Stimulated activated CD8-positive, alpha-beta memory T cell treated with anti-CD3 and anti-CD28 coated beads, Interleukin-12 subunit alpha, Interleukin-12 subunit beta, amount 100 ng/mL, for 24 hours (primary cell): ENCODE measurements at regions not wholly inside any gene's neighbourhood (a gene's known extent, or its start where the extent isn't known, plus 50 kb on each side); places are given as distances from the start of the nearest gene placed in this dataset.

ENCODE experiments used
- DNase-seq: peaks from one replicate; pipeline ENCODE4 v3.0.0-alpha.2; 2020; ENCODE audit errors: extremely low read depth

DNA sequence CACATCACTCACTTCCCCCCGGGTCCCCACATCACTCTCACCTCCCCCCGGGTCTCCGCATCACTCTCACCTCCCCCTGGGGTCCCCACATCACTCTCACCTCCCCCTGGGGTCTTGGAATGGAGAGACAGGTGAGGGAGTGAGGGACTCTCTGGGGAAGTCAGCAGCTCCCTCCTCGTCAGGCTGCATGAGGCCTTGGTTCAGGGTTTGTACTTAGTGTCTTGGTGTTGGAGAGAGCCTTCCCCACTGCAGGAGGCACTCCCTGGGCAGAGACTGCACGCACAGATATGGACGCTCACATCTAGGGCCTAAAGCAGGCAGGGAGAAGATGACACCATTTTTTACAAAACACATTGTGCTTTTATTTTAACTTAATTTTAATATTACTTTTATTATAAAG lies 56.5 kb upstream of the IRX4 start:
- DNase-seq, result no peak

GRCh38 chr5:1938310-1939000 lies 55.7 kb upstream of the IRX4 start:
- no peak for DNase-seq

GRCh38 chr5:1937590-1937989 lies 54.9 kb upstream of the IRX4 start:
- DNase-seq, result no peak

- no peak for DNase-seq
These were observed 54.2 kb upstream of the IRX4 start for GRCh38 chr5:1936901-1937300.

- no peak for DNase-seq
These were observed 53.7 kb upstream of the IRX4 start for GRCh38 chr5:1936413-1936812.

DNA sequence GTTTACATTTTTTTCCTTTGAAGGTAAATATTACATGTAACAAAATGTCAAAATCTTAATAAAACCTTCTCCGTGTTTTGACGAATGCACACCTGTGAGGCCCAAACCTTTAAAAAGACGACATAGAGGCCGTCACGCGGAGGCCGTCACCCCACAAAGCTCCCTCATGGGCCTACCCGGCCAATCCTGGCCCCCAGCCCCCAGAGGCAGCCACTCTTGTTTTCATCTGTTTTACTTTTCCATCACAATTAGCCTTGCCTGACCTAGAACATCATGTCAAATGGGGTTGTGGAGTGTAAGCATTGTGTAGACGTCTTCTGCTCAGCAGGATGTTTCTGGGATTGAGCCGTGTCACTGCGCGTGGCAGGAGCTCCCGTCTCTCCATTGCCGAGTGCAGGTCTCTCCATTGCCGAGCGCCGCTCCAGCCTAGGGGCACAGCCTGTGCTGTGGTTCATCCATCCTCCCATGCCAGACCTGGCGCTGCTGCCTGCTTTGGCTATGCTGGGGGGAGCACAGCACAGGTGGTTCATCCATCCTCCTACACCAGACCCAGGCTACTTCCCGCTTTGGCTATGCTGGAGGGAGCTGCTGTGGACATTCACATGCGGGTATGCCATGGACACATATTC lies 52.2 kb upstream of the IRX4 start:
- no peak for DNase-seq

DNA sequence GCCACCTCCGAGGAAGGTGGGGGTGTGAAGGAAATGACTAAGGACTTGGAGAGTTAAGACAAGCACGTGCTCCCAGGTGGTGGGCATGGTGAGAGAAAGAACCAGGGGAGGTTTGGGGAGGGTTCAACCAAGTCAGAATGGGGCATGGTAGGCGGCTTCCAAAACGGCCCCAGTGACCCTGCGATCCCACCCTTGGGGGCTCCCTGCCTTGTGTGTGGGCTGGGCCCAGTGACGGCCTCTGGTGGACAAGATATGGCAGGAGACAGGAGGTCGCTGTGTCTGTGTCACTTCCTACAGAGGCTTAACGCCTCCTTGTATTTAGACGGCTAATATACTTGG lies 51.3 kb upstream of the IRX4 start:
- no peak for DNase-seq

DNA sequence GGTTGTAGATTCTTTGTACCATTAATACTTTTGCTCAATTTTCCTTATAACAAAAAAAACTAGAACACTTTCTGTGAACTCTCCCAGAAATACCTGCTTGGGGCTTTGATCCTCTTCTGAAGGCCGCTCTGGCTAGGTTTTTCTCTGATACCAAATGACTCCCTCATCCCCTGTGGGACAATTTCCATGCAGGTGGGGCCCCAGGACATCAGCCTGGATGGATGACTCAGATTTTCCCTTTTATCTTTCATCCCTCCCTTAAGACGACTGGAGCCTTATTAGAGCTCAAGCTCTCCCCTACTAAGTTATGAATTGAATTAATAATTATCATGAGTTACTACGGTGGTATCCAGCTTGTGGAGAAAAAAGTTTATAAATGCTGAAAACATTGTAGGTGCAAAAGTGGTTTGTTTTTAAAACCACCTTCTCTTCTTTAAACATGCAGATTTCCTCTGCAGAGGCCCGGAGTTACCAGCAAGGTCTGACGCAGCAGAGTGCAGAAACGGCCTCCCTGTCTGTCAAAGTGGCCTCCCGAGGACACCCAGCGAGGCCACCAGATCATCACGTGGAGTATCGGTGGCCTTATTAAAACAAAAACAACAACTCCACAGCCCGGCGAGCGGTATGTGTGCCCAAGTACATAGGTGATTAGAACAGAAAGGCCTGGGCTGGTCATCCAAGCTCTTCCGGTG lies 50.8 kb upstream of the IRX4 start:
- DNase-seq, result no peak
